HL-60 (cell line): ENCODE measurements at regions not wholly inside any gene's neighbourhood (a gene's known extent, or its start where the extent isn't known, plus 50 kb on each side); places are given as distances from the start of the nearest gene placed in this dataset.

Experiments used
- DNase-seq, 2 experiments: peaks; one replicate each; pipeline ENCODE4 v3.0.0-alpha.2; 2010 to 2020; ENCODE audit warnings: low read depth in 1 of 2, low spot score in 1 of 2
- H3K27ac ChIP-seq: fragments of 250-450 bp; sonication (Bioruptor Pico); replicated peaks from 2 replicates; pipeline ENCODE4 v1.5.1; 2020; ENCODE audit warnings: mild to moderate bottlenecking, moderate library complexity
- H3K27me3 ChIP-seq: fragments of 250-450 bp; sonication (Bioruptor Pico); 2 replicates; pipeline ENCODE4 v1.5.1; 2021; ENCODE audit warnings: mild to moderate bottlenecking, moderate library complexity; ENCODE audit not compliant: insufficient read depth, poor library complexity, severe bottlenecking
- H3K4me3 ChIP-seq: replicated peaks from 2 replicates; pipeline ENCODE4 v1.5.1; 2011; ENCODE audit warnings: mild to moderate bottlenecking, control low read depth, low read length; ENCODE audit not compliant: insufficient read depth
- GABPA ChIP-seq: IDR thresholded peaks from 2 replicates; pipeline ENCODE4 v1.6.1; 2012; ENCODE audit warnings: low read depth
- POLR2AphosphoS5 ChIP-seq: IDR thresholded peaks from 2 replicates; pipeline ENCODE4 v1.6.1; 2012; ENCODE audit warnings: low read depth
- SPI1 ChIP-seq: IDR thresholded peaks from 2 replicates; pipeline ENCODE4 v1.6.1; 2012; ENCODE audit warnings: low read depth, mild to moderate bottlenecking, borderline replicate concordance
- TF ChIP-seq, protein P1 (sequence below): IDR thresholded peaks from one replicate; pipeline ENCODE4 v1.5.1; 2011; ENCODE audit warnings: low read length, control low read depth, inconsistent platforms; ENCODE audit not compliant: insufficient read depth
- TF ChIP-seq, protein P2 (sequence below): IDR thresholded peaks from 2 replicates; pipeline ENCODE4 v1.6.1; 2012; ENCODE audit warnings: low read depth; ENCODE audit not compliant: insufficient replicate concordance

DNA sequence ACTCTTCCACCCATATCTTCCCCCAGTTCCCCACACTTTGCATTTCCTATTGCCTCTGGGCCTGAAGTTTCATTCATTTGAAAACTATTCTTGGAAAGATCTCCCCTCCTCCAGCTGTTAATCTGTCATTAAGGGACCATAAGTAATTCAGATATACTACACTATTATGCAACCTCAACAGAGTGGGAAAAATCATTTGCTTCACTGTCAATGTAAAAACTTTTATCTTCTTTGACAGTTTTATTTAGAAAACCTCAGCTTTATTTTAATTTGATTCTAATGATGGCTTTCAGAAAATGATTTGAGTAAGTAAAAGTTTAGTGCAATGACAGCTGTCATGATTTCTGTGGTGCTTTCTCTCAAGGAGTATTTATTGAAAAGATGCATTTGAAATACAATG, 435.3 kb upstream of the KCNMB2 start:
- no peak for DNase-seq
- no peaks in the 10 kb centered on the region for H3K27me3 ChIP-seq
- H3K27ac ChIP-seq: no peak overlapping the region
- no peak for TF ChIP-seq GABPA
- TF ChIP-seq POLR2AphosphoS5: no peak
- TF ChIP-seq, protein P1, sequence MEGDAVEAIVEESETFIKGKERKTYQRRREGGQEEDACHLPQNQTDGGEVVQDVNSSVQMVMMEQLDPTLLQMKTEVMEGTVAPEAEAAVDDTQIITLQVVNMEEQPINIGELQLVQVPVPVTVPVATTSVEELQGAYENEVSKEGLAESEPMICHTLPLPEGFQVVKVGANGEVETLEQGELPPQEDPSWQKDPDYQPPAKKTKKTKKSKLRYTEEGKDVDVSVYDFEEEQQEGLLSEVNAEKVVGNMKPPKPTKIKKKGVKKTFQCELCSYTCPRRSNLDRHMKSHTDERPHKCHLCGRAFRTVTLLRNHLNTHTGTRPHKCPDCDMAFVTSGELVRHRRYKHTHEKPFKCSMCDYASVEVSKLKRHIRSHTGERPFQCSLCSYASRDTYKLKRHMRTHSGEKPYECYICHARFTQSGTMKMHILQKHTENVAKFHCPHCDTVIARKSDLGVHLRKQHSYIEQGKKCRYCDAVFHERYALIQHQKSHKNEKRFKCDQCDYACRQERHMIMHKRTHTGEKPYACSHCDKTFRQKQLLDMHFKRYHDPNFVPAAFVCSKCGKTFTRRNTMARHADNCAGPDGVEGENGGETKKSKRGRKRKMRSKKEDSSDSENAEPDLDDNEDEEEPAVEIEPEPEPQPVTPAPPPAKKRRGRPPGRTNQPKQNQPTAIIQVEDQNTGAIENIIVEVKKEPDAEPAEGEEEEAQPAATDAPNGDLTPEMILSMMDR: no peak
- TF ChIP-seq, protein P2, sequence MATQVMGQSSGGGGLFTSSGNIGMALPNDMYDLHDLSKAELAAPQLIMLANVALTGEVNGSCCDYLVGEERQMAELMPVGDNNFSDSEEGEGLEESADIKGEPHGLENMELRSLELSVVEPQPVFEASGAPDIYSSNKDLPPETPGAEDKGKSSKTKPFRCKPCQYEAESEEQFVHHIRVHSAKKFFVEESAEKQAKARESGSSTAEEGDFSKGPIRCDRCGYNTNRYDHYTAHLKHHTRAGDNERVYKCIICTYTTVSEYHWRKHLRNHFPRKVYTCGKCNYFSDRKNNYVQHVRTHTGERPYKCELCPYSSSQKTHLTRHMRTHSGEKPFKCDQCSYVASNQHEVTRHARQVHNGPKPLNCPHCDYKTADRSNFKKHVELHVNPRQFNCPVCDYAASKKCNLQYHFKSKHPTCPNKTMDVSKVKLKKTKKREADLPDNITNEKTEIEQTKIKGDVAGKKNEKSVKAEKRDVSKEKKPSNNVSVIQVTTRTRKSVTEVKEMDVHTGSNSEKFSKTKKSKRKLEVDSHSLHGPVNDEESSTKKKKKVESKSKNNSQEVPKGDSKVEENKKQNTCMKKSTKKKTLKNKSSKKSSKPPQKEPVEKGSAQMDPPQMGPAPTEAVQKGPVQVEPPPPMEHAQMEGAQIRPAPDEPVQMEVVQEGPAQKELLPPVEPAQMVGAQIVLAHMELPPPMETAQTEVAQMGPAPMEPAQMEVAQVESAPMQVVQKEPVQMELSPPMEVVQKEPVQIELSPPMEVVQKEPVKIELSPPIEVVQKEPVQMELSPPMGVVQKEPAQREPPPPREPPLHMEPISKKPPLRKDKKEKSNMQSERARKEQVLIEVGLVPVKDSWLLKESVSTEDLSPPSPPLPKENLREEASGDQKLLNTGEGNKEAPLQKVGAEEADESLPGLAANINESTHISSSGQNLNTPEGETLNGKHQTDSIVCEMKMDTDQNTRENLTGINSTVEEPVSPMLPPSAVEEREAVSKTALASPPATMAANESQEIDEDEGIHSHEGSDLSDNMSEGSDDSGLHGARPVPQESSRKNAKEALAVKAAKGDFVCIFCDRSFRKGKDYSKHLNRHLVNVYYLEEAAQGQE: no peak
- no peak for TF ChIP-seq SPI1
- no peak overlapping the region for H3K4me3 ChIP-seq

DNA sequence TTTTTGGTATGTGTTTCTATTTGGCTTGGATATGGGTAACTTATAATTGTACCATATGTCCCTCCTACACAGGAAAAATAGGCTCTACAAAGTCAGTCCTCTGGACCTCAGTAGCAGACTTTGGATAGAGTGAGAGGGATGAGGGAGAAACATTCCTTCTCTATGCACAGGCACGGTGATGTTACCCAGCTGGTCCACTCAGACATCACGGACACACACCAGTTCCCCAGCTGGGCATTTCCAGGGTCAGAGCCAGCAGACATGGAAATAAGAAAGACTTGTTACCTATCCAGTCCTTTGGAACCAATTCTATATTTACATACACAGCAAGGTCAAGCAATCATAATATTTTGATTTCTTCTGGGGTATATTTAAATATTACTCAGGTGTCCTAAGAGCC, 433.1 kb upstream of the KCNMB2 start:
- TF ChIP-seq SPI1 (no peak), GABPA (no peak), POLR2AphosphoS5 (no peak)
- TF ChIP-seq, protein P1: no peak
- TF ChIP-seq, protein P2: no peak
- Histone ChIP-seq H3K4me3 (no peak overlapping the region), H3K27me3 (no peaks in the 10 kb centered on the region), H3K27ac (no peak overlapping the region)
- DNase-seq: no peak

DNA sequence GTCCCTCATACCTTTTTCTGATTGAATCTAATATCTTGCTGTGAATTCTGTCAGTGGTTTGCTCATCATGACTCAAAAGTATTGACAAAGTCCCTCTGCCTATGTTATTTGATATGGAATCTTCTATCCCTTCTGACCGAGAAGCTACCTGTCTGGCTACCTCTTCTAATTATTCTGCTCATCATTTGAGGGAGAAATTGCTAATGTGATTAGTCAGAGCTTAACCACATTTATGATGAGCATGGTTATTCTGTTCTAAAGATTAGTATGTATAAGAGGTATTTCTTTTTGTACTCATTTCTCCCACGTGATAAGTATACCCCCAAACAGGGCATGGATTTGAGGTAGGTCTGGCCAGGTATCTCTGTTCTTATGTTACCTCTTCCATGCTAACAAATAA, 428.4 kb upstream of the KCNMB2 start:
- no peak for DNase-seq
- Histone ChIP-seq H3K27me3 (no peaks in the 10 kb centered on the region), H3K27ac (no peak overlapping the region), H3K4me3 (no peak overlapping the region)
- TF ChIP-seq, protein P2: no peak
- no peak for TF ChIP-seq GABPA
- no peak for TF ChIP-seq SPI1
- TF ChIP-seq POLR2AphosphoS5: no peak
- TF ChIP-seq, protein P1: no peak
